DOHH2 (cell line): ENCODE measurements at regions not wholly inside any gene's neighbourhood (a gene's known extent, or its start where the extent isn't known, plus 50 kb on each side); places are given as distances from the start of the nearest gene placed in this dataset.

Experiments used
- CTCF ChIP-seq: fragments of 200-600 bp; sonication (generic); IDR thresholded peaks from one replicate; pipeline ENCODE4 v1.5.1; 2014; ENCODE audit warnings: antibody characterized with exemption, mild to moderate bottlenecking, low read depth, low read length; ENCODE audit not compliant: poor library complexity, severe bottlenecking
- EZH2phosphoT487 ChIP-seq: fragments of 200-600 bp; sonication (generic); IDR thresholded peaks from 2 replicates; pipeline ENCODE4 v1.6.1; 2017; ENCODE audit warnings: borderline replicate concordance, mild to moderate bottlenecking, antibody characterized with exemption, low read length, moderate library complexity, mixed read lengths

- no peak for TF ChIP-seq CTCF
- TF ChIP-seq EZH2phosphoT487: no peak
These were observed 488.6 kb upstream of the SMIM21 start for GRCh38 chr18:75915941-75916623.
